Tibial nerve (tissue), 4 donors: ENCODE measurements at regions not wholly inside any gene's neighbourhood (a gene's known extent, or its start where the extent isn't known, plus 50 kb on each side); places are given as distances from the start of the nearest gene placed in this dataset.

ENCODE experiments used
- CTCF ChIP-seq, 5 experiments: fragments of 200-600 bp in 3 of 5; fragments of 450-650 bp in 2 of 5; sonication (generic) in 3 of 5; IDR thresholded peaks; one replicate each; pipeline ENCODE4 v1.5.1; 2016 to 2019; ENCODE audit warnings: antibody characterized with exemption in 5 of 5, mild to moderate bottlenecking in 3 of 5, moderate library complexity in 2 of 5
- EP300 ChIP-seq, 2 donors: sonication (generic); formaldehyde crosslinking; IDR thresholded peaks; one replicate each; pipeline ENCODE4 v1.6.1; 2017; ENCODE audit warnings: antibody characterized with exemption in 2 of 2, mild to moderate bottlenecking in 1 of 2
- POLR2A ChIP-seq, 2 donors: fragments of 450-650 bp; IDR thresholded peaks; one replicate each; pipeline ENCODE4 v1.6.1; 2017; ENCODE audit warnings: antibody characterized with exemption in 2 of 2, mild to moderate bottlenecking in 2 of 2, moderate library complexity in 2 of 2

- no peak for TF ChIP-seq CTCF (IDR thresholded peaks at IDR 0.05)
- TF ChIP-seq POLR2A (IDR thresholded peaks at IDR 0.05) = no peak
- TF ChIP-seq EP300 (IDR thresholded peaks at IDR 0.05) = no peak
Measured at GRCh38 chr1:5709976-5710375, 282.2 kb downstream of the NPHP4 start.
